RKO (cell line): ENCODE measurements at regions not wholly inside any gene's neighbourhood (a gene's known extent, or its start where the extent isn't known, plus 50 kb on each side); places are given as distances from the start of the nearest gene placed in this dataset.

Experiments
- DNase-seq: peaks from one replicate; pipeline ENCODE4 v3.0.0-alpha.2; 2016; ENCODE audit warnings: low spot score

DNA sequence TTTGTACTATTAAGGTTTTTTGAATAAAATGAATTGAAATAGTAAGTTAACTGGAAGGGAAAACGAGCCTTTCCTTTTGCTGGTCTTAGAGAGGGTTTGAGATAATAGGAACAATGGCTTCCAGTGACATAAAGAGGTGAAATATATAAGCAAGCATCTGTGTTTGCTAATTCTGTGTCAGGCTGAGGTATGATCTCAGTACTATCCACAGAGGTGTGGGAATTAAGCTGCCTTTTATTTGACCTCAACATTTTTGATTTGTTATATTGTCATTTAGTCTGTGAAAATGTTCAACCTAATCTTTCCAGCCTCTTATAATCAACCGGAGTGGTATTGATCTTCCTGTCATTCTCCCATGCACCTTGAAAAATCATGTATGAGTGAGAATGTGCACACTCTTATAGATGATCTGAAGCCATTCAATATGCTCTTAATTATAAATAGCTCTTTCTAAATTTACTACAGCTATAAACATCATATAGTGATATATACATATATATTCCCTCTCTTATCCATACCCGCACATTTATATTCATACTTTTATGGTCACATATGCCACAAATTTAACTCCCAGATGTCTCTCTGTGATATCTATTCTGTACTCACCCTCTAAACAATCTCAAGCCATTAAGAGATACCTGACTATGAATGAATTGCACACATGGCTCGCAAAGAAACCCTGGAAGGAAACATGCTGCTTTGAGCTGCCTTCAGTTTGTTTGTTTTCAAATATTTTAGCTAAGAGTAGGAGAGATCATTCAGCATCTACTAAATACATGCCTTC is 754.7 kb upstream of the NRSN1 start:
- no peak for DNase-seq

DNA sequence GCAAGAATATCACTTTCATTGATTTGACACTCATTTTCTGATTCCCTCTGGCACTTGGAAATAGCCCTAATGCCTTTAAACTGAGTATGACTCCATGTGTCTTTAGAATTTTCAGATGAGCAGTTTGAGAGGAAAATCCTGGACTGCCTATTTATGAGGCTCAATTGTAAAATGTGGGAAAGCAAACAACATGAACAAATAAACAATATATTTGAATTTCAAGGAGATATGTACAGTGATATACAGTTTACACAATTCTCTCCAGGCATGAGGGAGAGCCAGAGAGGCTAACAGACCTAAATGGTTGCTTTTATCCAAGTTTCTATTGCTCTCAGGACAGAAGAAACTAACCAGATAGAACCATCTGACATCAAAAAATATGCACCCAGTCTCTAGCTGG is 748.2 kb upstream of the NRSN1 start:
- DNase-seq = no peak

- DNase-seq = no peak
Measured at GRCh38 chr6:23380465-23380864, 745.5 kb upstream of the NRSN1 start.

DNA sequence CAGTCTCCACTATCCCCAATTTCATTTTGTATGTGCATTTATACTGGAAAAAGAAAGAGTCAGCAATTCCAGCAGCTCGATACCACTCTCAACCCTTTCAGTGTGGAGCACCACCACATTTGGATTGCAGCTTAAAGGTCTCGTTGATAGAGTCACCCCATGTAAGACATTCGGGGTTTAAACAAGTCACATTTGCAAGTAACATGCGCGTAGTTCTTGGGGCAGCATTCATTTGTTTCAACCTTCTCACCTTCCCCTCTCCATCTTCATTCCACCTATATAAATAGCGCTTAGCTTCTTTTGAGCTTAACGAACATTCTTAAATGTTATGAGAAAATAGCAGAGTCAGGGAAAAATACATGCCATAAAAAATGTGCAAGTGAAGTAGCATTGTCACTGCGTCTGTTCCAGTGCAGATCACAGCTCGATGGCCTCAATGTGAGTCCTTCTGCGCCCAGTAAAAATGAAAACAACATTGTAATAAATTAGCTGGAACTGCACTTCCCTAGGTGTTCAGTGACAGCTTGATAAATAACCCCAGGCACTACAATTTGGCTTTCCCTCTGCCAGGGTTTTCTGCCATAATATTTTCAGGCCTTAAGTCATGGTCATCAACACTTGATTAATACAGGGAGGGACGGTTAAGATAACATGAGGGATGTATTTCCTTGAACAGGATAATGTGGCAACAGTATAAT is 737.8 kb upstream of the NRSN1 start:
- no peak for DNase-seq

DNA sequence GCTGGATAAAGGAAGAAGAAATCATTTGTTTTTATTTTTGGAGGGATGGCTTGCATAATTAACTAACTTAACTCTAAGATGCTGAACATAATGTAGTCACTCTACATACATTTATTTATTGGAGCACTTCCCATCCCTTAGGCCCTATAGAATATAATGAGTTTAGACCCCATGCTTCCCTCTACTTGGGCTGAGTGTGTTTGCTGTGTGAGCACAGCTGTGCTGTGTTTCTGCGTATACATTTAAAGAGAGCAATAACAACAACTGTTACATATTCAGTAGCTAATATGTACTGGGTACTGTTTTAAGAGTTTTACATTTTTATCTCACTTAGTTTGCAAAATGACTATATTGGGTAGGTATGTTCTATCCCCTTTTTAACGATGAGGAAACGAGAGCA is 736.6 kb upstream of the NRSN1 start:
- no peak for DNase-seq

DNA sequence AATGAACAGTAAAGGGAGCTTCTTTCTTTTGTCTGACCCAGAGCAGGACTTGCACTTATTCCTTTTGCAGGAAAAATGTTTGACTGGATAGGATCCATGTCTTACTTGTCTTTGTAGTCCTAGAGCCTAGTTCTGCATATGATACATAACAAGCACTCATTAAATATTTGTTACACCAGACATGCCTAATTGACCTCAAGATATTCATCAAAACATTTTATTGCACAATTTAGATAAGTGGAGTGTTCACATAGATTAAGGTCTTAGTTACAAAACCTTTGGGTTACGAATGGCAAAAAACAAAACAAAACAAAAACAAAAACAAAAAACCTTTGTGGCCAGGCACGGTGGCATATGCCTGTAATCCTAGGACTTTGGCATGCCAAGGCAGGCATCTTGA is 735.8 kb upstream of the NRSN1 start:
- no peak for DNase-seq

GRCh38 chr6:23394681-23395080 is 731.3 kb upstream of the NRSN1 start:
- DNase-seq = peak; percentile 4

DNA sequence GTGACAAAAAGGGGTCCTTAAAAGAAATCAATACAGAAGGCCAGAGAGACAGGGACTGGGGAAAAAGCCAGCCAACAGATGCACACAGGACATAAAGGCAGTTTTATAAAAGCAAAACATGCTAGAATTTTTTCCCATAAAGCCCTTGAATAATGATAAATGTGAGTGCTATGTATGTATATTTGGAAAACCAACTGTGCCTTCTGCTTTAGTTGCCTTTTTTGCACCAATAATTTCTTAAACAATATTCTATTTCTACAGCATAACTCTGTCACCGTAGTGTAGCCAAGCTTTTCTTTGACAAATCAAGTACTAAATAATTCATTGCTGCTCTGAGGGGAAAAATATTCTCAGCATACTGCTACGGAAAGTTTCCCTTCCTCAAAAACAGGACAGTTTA is 730.6 kb upstream of the NRSN1 start:
- DNase-seq = no peak

DNA sequence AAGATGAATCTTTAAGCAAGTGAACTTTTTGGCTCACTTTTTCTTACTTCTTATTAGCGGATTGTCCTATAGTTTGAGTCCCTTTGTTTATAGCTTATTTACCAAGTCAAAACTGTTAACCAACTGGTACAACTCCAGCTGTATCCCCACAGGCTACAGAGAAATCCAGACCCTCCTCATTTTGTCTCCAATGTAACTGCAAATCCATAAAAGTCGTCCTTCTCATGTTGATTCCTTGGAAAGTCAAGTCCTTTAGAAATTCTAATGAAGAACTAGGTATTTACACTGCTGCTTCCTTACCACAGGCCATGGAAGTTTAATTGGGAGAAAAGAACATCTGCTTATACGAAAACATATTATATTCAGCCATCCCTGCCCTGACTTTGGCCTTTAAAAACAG is 729.1 kb upstream of the NRSN1 start:
- DNase-seq = no peak

DNA sequence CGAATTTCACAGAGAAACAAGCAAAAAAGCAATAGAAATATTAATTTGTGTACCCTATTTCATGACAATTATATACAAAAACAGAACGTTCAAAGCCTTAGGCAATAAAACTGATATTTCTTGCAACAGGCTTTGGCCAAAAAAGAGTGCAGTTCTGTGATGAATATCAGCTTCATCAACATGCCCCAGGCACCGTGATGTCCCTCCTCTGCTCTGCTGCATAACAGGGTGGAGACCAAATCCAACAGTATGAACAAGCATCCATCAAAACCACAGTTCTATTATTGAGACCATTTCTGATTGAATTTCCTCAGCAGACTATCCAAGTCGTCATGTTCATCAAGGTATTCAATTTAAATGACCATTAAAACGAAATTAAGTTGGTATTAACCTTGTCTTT is 722.6 kb upstream of the NRSN1 start:
- DNase-seq = no peak

DNA sequence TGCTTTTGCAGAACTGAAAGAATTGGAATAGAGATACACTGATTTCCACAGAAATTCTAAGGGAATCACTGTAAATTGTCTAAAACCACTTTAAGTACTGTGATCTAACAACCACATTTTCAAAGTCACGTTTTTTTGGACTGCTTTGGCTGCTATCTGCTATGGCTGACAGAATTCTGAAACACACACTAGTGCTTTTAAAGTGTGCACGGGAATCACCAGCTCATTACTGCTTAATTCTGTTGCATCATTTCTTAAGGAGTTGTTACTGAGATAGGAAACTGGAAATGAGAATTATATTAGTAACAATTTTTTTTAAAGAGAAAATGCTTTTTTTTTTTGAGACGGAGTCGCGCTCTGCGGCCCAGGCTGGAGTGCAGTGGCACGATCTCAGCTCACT is 716.5 kb upstream of the NRSN1 start:
- DNase-seq = no peak

DNA sequence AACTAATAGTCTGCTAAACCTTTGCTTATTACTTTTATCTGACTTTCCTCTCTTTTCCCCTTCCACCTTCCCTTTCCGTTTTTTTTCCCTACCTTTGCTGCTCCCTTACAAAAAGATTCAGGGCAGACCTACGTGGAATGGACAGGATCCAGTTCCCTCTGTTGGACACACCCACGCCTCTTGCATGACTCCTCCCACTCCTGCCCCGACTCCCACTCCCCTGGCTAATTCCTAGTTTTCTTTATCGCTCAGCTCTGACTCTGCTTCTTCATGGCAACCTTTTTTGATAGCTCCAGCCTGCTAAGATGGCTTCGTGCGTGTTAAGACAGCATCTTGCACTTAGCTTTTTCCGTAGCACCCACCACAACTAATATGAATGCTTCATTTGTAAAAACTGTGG is 715.6 kb upstream of the NRSN1 start:
- no peak for DNase-seq

GRCh38 chr6:23412770-23413169 is 713.2 kb upstream of the NRSN1 start:
- DNase-seq = no peak

- no peak for DNase-seq
Measured at GRCh38 chr6:23413327-23414050, 712.5 kb upstream of the NRSN1 start.

DNA sequence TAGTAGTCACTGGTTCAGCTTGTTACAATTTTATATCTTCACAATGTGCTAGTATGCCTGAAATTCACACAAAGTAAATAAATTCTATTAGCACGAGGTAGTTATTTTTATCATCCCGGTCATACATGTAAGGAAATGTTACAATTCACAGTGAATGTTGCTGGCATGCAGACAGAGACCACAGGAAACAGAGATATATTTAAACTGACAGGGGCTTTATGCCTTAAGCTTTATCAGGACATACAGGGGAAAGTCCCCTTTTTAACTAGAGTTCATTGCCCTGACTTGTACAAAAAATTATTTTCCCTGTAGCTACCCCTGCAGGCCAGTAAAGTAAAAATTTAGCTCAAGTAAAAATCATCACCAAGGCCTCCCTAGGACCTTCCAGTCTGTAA is 712.0 kb upstream of the NRSN1 start:
- peak; percentile 12 for DNase-seq

DNA sequence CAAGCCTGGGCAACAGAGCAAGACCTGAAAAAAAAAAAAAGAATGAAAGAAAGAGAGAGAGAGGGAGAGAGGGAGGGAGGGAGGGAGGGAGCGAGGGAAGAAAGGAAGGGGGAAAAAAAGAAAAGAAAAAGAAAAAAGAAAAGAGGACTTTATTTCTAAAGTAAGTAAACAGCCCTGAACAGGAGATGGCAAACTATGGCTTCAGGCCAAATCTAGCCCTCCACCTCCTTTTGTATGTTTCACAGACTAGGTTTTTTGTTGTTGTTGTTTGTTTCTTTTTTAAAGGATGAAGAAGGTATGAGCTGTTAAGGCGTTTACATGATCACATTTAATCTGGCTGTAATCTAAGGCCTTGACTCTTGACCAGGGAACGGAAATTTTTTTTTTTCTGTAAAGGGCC is 711.1 kb upstream of the NRSN1 start:
- no peak for DNase-seq

DNA sequence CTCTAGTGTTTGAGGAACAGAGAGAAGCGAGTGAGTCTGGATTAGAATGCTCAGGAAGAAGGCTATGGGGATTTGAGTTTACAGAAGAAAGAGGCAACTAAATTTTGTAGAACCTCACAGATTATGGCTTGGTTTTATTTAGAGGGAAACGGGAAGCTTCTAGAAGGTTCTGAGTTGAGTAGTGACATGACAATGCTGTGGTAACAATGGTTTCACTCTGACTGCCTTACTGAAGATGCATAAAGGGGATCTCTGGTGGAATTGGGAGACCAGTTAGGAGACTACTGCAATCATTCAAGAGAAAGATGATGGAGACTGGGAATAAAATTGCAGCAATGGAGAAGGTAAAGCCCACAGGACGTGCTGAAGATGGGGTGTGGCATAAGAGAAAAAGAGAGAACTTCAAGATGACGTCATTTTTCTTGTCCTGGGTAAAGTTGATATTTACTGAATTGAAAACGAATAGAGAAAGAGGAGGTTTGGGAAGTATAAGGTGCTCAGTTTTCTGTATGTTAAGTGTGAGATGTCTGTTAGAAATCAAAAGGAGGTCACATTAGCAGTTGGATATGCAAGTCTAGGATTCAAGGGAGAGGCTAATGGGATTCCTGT is 710.1 kb upstream of the NRSN1 start:
- DNase-seq = no peak

DNA sequence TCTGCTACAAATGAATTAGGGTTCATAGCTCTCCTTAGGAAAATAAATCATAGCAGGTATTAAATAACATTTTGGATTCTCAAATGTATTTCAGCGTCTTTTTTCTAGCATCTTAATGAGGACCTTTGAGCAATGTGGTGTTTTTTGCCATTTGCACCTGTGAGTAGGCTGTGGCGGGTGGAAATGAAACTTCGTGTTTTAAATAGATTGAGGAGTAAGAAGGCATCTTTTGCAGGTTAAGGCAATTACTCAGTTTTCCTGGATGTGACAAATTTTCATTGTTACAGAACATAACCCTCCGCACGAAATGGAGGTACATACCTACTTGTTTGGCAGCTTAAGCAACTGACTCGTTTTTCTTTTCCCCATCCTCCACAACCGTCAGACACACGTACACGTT is 708.9 kb upstream of the NRSN1 start:
- no peak for DNase-seq

DNA sequence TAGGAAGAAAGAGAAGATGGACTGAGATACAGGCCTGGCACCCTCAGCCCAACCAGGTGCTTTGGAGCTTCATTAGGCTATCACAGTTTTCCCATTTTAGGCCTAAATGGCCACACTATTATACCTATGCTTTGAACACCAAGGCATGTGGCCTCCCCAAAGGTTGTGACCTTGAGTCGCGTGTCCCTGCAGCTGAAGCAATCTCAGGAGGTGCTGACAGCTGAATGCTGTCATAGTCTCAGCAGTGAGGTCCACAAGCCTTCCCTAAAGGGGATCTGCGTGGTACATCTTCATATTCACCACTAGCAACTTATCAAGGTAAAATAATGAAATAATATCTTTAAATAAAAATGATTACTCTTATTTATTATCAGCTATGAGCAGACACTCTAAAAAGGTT is 707.9 kb upstream of the NRSN1 start:
- DNase-seq = no peak

DNA sequence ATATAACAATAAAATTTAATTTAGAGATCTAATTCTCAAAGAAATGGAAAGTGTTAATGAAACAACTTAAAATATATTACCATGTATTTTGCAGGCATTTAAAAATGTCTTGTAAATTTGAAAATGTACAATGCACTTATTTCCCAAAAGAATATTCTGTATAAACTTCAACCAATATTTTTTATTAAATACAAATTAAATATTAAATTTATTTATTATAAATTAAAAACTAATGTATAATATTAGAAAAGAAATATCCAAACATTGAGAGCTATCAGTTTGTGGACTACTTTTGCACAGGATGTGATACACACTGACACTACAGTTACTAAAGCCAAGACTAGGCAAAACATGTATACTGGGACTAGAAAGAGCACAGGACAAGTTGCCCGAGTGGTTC is 707.0 kb upstream of the NRSN1 start:
- no peak for DNase-seq

DNA sequence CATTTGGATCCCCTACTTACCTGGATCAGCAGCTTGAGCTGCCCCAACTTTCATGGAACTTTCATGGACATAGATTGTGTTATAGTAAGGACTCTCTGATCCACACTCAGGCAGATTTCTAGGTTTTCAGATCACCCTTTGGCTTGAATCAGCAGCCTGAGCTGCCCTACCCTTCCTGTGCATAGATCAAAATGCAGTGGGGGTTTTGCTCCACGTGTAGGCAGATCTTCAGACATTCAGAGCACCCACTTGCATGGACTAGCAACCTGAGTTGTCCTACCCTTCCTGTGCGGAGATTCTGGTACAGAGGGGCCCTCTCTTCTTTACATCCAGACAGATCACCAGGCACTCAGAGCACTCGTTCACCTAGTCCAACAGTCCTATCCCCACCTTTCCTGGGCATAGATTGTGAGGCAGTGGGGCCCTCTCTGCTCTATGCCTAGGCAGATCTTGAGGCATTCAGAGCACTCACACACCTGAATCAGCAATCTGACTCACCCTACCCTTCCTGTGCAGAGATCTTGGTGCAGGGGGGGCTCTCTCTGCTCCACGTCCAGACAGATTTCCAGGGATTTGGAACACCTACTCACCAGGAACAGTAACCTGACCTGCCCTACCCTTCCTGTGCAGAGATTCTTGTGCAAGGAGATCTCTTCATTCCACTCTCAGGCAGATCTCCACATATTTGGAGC is 705.2 kb upstream of the NRSN1 start:
- DNase-seq = no peak

DNA sequence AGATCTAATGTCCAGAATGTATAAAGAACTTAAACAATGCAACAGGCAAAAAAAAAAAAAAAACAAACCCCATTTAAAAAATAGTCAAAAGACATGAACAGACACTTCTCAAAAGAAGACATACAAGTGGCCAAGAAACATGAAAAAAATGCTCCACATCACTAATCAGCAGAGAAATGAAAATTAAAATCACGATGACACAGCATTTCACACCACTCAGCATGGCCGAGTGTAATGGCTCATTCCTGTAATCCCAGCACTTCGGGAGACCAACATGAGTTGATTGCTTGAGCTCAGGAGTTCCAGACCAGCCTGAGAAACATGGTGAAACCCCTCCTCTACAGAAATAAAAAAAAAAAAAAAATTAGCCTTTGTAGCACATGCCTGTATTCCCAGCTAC is 701.4 kb upstream of the NRSN1 start:
- DNase-seq = no peak
